ENCODE measurements at regions not wholly inside any gene's neighbourhood (a gene's known extent, or its start where the extent isn't known, plus 50 kb on each side); places are given as distances from the start of the nearest gene placed in this dataset.

GRCh38 chr15:37880009-37880834, 54.2 kb upstream of the TMCO5A start:
- peak; percentile 38 for DNase-seq

GRCh38 chr15:37880835-37881153, 53.6 kb upstream of the TMCO5A start:
- DNase-seq, result no peak

GRCh38 chr15:37881237-37882013, 53.0 kb upstream of the TMCO5A start:
- DNase-seq, result no peak

GRCh38 chr15:37882640-37883039, 51.8 kb upstream of the TMCO5A start:
- DNase-seq, result no peak
